OCI-LY1 (cell line): ENCODE measurements at regions not wholly inside any gene's neighbourhood (a gene's known extent, or its start where the extent isn't known, plus 50 kb on each side); places are given as distances from the start of the nearest gene placed in this dataset.

Experiments used
- H2AFZ ChIP-seq: fragments of 200-600 bp; sonication (generic), shearing (Covaris generic); 2 replicates; pipeline ENCODE4 v1.6.0; 2014; ENCODE audit warnings: antibody characterized with exemption, mild to moderate bottlenecking, low read length
- H3F3A ChIP-seq: fragments of 200-600 bp; sonication (generic), shearing (Covaris generic); 2 replicates; pipeline ENCODE4 v1.6.0; 2014; ENCODE audit warnings: mild to moderate bottlenecking, antibody characterized with exemption, low read length, moderate library complexity; ENCODE audit not compliant: insufficient read depth
- H3K27ac ChIP-seq: fragments of 200-600 bp; sonication (generic); 2 replicates; pipeline ENCODE4 v1.5.1; 2014; ENCODE audit warnings: low read length, mixed run types, mild to moderate bottlenecking, low read depth; ENCODE audit not compliant: poor library complexity, severe bottlenecking
- H3K27me3 ChIP-seq: fragments of 200-600 bp; sonication (generic); 2 replicates; pipeline ENCODE4 v1.6.0; 2014; ENCODE audit warnings: antibody characterized with exemption, mild to moderate bottlenecking, low read length, moderate library complexity; ENCODE audit not compliant: insufficient read depth
- H3K36me3 ChIP-seq: fragments of 200-600 bp; sonication (generic); 2 replicates; pipeline ENCODE4 v1.6.1; 2014; ENCODE audit warnings: mild to moderate bottlenecking, antibody characterized with exemption, low read length, moderate library complexity, mixed read lengths; ENCODE audit not compliant: insufficient read depth
- H3K4me1 ChIP-seq: fragments of 200-600 bp; sonication (generic); 2 replicates; pipeline ENCODE4 v1.5.1; 2014; ENCODE audit warnings: mild to moderate bottlenecking, low read length, moderate library complexity; ENCODE audit not compliant: insufficient read depth, severe bottlenecking
- H3K4me2 ChIP-seq: fragments of 200-600 bp; sonication (generic), shearing (Covaris generic); 2 replicates; pipeline ENCODE4 v1.6.1; 2014; ENCODE audit warnings: low read length
- H3K4me3 ChIP-seq: fragments of 200-600 bp; sonication (generic); 2 replicates; pipeline ENCODE4 v1.5.1; 2014; ENCODE audit warnings: low read length, low read depth, mild to moderate bottlenecking, mixed read lengths; ENCODE audit not compliant: poor library complexity, severe bottlenecking
- H3K79me2 ChIP-seq: fragments of 200-600 bp; shearing (Covaris generic); 2 replicates; pipeline ENCODE4 v1.6.1; 2016; ENCODE audit warnings: mixed run types, low read length, mixed read lengths; ENCODE audit not compliant: insufficient read depth
- H3K9ac ChIP-seq: fragments of 200-600 bp; sonication (generic), shearing (Covaris generic); 2 replicates; pipeline ENCODE4 v1.6.1; 2014; ENCODE audit warnings: mild to moderate bottlenecking, low read length, mixed read lengths
- H3K9me2 ChIP-seq: fragments of 200-600 bp; sonication (generic), shearing (Covaris generic); 2 replicates; pipeline ENCODE4 v1.6.1; 2014; ENCODE audit warnings: low read depth, mild to moderate bottlenecking, low read length, mixed read lengths
- H3K9me3 ChIP-seq: fragments of 200-600 bp; shearing (Covaris generic); 2 replicates; pipeline ENCODE4 v1.6.1; 2014; ENCODE audit warnings: low read length, mixed read lengths
- H4K20me1 ChIP-seq: fragments of 200-600 bp; sonication (generic), shearing (Covaris generic); 2 replicates; pipeline ENCODE4 v1.6.0; 2016; ENCODE audit warnings: mild to moderate bottlenecking, low read length; ENCODE audit not compliant: insufficient read depth
- EZH2 ChIP-seq: fragments of 200-600 bp; sonication (generic), shearing (Covaris generic); IDR thresholded peaks from 2 replicates; pipeline ENCODE4 v1.8.0; 2017; ENCODE audit warnings: borderline replicate concordance, mixed run types, mild to moderate bottlenecking, antibody characterized with exemption, low read length, moderate library complexity, mixed read lengths
- TF ChIP-seq, protein P1 (sequence below): fragments of 200-600 bp; sonication (generic), shearing (Covaris generic); IDR thresholded peaks from 2 replicates; pipeline ENCODE4 v1.5.1; 2017; ENCODE audit warnings: mild to moderate bottlenecking, antibody characterized with exemption, low read length, moderate library complexity, mixed read lengths

DNA sequence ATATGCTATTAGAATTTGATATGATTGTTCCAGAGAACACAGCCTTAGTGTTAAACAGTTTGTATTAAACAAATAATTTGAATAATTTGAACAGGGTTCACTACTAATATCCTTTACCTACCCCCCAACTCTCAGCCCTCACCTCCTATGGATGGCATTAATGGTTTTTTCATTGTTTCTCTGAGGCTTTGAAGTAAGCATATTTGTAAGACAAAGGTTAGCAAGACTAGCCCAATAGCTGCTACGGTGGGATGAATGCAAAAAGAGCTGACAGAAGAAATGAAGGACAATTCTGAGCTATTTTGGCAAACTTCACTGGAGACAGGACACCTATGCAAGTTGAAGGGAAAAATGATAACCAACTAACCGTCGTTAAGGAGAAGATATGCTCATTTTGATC lies 61.6 kb downstream of the ARL4A start:
- no peak for TF ChIP-seq EZH2
- TF ChIP-seq, protein P1, sequence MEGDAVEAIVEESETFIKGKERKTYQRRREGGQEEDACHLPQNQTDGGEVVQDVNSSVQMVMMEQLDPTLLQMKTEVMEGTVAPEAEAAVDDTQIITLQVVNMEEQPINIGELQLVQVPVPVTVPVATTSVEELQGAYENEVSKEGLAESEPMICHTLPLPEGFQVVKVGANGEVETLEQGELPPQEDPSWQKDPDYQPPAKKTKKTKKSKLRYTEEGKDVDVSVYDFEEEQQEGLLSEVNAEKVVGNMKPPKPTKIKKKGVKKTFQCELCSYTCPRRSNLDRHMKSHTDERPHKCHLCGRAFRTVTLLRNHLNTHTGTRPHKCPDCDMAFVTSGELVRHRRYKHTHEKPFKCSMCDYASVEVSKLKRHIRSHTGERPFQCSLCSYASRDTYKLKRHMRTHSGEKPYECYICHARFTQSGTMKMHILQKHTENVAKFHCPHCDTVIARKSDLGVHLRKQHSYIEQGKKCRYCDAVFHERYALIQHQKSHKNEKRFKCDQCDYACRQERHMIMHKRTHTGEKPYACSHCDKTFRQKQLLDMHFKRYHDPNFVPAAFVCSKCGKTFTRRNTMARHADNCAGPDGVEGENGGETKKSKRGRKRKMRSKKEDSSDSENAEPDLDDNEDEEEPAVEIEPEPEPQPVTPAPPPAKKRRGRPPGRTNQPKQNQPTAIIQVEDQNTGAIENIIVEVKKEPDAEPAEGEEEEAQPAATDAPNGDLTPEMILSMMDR = no peak
- Histone ChIP-seq H3K79me2 (no peaks in the 10 kb centered on the region), H3K9me2 (no peaks in the 10 kb centered on the region), H3K4me3 (no peak overlapping the region), H3K4me2 (no peak overlapping the region), H3K9me3 (no peaks in the 10 kb centered on the region), H3K27ac (no peak overlapping the region), H4K20me1 (no peaks in the 10 kb centered on the region), H2AFZ (no peak overlapping the region), H3K27me3 (no peaks in the 10 kb centered on the region; the same call in 1 of the 2 replicates), H3K9ac (no peak overlapping the region), H3K4me1 (no peaks in the 10 kb centered on the region), H3K36me3 (no peaks in the 10 kb centered on the region), H3F3A (no peaks in the 10 kb centered on the region)

DNA sequence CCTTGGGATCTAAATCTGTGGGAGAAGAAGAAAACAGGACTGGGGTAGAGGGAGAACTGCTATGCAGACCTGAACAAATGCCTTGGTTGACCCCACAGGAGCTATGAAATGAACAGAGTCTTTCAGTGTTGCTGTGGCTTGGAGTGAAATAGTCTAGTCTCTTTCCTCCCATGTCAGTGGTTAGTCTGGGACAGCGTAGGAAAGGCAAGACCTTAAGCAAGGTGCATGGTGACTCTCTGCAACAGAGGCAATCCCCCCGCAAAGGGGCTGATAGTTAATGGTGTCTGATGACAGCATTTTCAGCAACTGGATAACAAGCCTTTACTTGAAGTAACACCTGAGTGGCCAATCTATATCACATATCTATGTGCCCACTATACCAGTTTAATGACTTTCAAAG lies 62.3 kb downstream of the ARL4A start:
- H3F3A ChIP-seq = no peaks in the 10 kb centered on the region
- no peaks in the 10 kb centered on the region for H3K9me3 ChIP-seq
- no peaks in the 10 kb centered on the region for H4K20me1 ChIP-seq
- no peaks in the 10 kb centered on the region for H3K79me2 ChIP-seq
- TF ChIP-seq, protein P1 = no peak
- no peak for TF ChIP-seq EZH2
- H3K9me2 ChIP-seq = no peaks in the 10 kb centered on the region
- no peaks in the 10 kb centered on the region for H3K4me1 ChIP-seq
- H3K9ac ChIP-seq = no peak overlapping the region
- no peak overlapping the region for H3K4me2 ChIP-seq
- no peaks in the 10 kb centered on the region for H3K36me3 ChIP-seq
- no peak overlapping the region for H2AFZ ChIP-seq
- no peaks in the 10 kb centered on the region; the same call in 1 of the 2 replicates for H3K27me3 ChIP-seq
- no peak overlapping the region for H3K27ac ChIP-seq
- H3K4me3 ChIP-seq = no peak overlapping the region

DNA sequence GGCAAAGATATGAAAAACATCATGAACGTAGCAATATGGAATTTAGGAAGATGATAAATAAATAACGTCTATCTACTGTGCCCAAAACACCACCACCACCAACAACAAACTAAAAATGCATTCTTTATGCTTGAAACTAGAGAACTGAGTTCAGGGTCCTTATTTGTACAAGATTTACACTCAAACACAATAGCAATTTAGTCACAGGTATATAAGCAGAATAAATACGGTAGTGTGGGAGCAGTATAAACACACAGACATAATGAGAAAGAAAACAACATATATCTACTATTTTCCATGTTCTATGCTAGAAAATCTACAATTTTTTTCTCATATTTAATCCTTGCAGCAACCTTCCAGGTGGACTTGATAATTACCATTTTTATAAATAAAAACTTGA lies 64.3 kb downstream of the ARL4A start:
- Histone ChIP-seq H2AFZ (no peak overlapping the region), H3K27ac (no peak overlapping the region), H3K9ac (no peak overlapping the region), H3K4me2 (no peak overlapping the region), H3K4me3 (no peak overlapping the region), H3K9me2 (no peaks in the 10 kb centered on the region), H3K4me1 (no peaks in the 10 kb centered on the region), H3K9me3 (no peaks in the 10 kb centered on the region), H4K20me1 (no peaks in the 10 kb centered on the region), H3K27me3 (no peaks in the 10 kb centered on the region; the same call in 1 of the 2 replicates), H3F3A (no peaks in the 10 kb centered on the region), H3K36me3 (no peaks in the 10 kb centered on the region), H3K79me2 (no peaks in the 10 kb centered on the region)
- TF ChIP-seq, protein P1 = no peak
